ENCODE measurements at regions not wholly inside any gene's neighbourhood (a gene's known extent, or its start where the extent isn't known, plus 50 kb on each side); places are given as distances from the start of the nearest gene placed in this dataset.

GRCh38 chr14:28673056-28673455, 93.5 kb upstream of the FOXG1 start:
- DNase-seq (ENCODE audit: low read depth in 2 of 2) = no peak

GRCh38 chr14:28676479-28676878, 90.1 kb upstream of the FOXG1 start:
- DNase-seq (ENCODE audit: low read depth in 2 of 2) = no peak

- DNase-seq (ENCODE audit: low read depth in 2 of 2) = no peak
Observed at GRCh38 chr14:28677381-28677780, 89.2 kb upstream of the FOXG1 start.

GRCh38 chr14:28678887-28679286, 87.7 kb upstream of the FOXG1 start:
- DNase-seq (ENCODE audit: low read depth in 2 of 2) = no peak

- DNase-seq (ENCODE audit: low read depth in 2 of 2) = no peak
Observed at GRCh38 chr14:28681681-28682080, 84.9 kb upstream of the FOXG1 start.

- DNase-seq (ENCODE audit: low read depth in 2 of 2) = no peak
Observed at GRCh38 chr14:28690029-28690692, 76.4 kb upstream of the FOXG1 start.

GRCh38 chr14:28695109-28695508, 71.5 kb upstream of the FOXG1 start:
- DNase-seq (ENCODE audit: low read depth in 2 of 2) = no peak

GRCh38 chr14:28701733-28702132, 64.9 kb upstream of the FOXG1 start:
- DNase-seq (ENCODE audit: low read depth in 2 of 2) = no peak

GRCh38 chr14:28703482-28703881, 63.1 kb upstream of the FOXG1 start:
- no peak for DNase-seq (ENCODE audit: low read depth in 2 of 2)

GRCh38 chr14:28704153-28704552, 62.4 kb upstream of the FOXG1 start:
- DNase-seq (ENCODE audit: low read depth in 2 of 2) = no peak

- no peak for DNase-seq (ENCODE audit: low read depth in 2 of 2)
Observed at GRCh38 chr14:28707814-28708213, 58.8 kb upstream of the FOXG1 start.

- no peak for DNase-seq (ENCODE audit: low read depth in 2 of 2)
Observed at GRCh38 chr14:28709571-28710305, 56.8 kb upstream of the FOXG1 start.
